ENCODE measurements at regions not wholly inside any gene's neighbourhood (a gene's known extent, or its start where the extent isn't known, plus 50 kb on each side); places are given as distances from the start of the nearest gene placed in this dataset.

DNA sequence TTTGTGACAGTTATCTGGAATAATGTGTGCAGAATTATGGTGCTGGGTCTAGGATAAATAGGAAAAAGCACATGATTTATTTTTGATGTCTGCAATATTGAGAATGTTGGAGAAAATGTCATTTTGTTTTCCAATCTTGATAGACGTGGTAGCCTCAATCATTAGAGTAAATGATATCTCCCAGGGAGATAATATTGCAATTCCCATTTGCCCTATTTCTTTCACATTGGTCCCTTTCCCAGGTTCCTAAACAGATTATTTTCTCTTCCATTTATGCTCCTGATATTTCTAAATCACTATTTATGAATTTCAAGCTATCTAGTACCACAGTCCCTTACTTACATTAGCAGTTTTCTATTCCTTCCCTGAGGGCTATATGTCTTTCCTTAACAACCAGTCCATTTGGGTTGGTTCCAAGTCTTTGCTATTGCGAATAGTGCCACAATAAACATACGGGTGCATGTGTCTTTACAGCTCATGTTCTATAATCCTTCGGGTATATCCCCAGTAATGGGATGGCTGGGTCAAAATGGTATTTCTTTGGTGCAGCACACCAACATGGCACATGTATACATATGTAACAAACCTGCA, 447.3 kb downstream of the PLA2G4A start:
- no peak overlapping the region for H3K4me3 ChIP-seq (ENCODE audit: low read length)
- DNase-seq (no peak), ATAC-seq (ENCODE audit: poor library complexity) (no peak)
- Mint-ChIP-seq H3K9me3 (no peaks in the 10 kb centered on the region), H3K4me3 (no peak overlapping the region), H3K4me1 (ENCODE audit: low read depth) (no peaks in the 10 kb centered on the region), H3K27ac (no peak overlapping the region), H3K36me3 (ENCODE audit: low read depth) (no peaks in the 10 kb centered on the region), H3K27me3 (no peaks in the 10 kb centered on the region)
- ChIA-PET POLR2A (interaction anchor here (0.7 kb wide), 1 partner anchor 203 kb away, joined by 3 read pairs; no protein-coding TSS in a partner anchor), CTCF (no interaction called here)
- no peaks in the 10 kb centered on the region for H3K27me3 ChIP-seq (ENCODE audit: control insufficient read depth in 1 of 2, insufficient read depth in 2 of 2, low read length in 2 of 2)
- TF ChIP-seq, protein P1, sequence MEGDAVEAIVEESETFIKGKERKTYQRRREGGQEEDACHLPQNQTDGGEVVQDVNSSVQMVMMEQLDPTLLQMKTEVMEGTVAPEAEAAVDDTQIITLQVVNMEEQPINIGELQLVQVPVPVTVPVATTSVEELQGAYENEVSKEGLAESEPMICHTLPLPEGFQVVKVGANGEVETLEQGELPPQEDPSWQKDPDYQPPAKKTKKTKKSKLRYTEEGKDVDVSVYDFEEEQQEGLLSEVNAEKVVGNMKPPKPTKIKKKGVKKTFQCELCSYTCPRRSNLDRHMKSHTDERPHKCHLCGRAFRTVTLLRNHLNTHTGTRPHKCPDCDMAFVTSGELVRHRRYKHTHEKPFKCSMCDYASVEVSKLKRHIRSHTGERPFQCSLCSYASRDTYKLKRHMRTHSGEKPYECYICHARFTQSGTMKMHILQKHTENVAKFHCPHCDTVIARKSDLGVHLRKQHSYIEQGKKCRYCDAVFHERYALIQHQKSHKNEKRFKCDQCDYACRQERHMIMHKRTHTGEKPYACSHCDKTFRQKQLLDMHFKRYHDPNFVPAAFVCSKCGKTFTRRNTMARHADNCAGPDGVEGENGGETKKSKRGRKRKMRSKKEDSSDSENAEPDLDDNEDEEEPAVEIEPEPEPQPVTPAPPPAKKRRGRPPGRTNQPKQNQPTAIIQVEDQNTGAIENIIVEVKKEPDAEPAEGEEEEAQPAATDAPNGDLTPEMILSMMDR (IDR thresholded peaks at IDR 0.05): no peak
- intact Hi-C loops (cut with DNase I, micrococcal nuclease): no loop called here
- no peaks in the 10 kb centered on the region for H3K36me3 ChIP-seq (ENCODE audit: insufficient read depth, low read length)
- no peaks in the 10 kb centered on the region for H3K4me1 ChIP-seq (ENCODE audit: insufficient read depth, low read length)
- H3K9me3 ChIP-seq (ENCODE audit: control insufficient read depth in 1 of 2, insufficient read depth in 1 of 2, low read length in 2 of 2): no peaks in the 10 kb centered on the region
- H3K27ac ChIP-seq (ENCODE audit: low read depth in 1 of 2, low read length in 2 of 2): no peak overlapping the region

GRCh38 chr1:187276677-187277076, 447.9 kb downstream of the PLA2G4A start:
- POLR2A ChIA-PET: no interaction called here
- H3K27me3 ChIP-seq (ENCODE audit: control insufficient read depth in 1 of 2, insufficient read depth in 2 of 2, low read length in 2 of 2): no peaks in the 10 kb centered on the region
- DNase-seq (no peak), ATAC-seq (ENCODE audit: poor library complexity) (no peak)
- TF ChIP-seq, protein P1 (IDR thresholded peaks at IDR 0.05): no peak
- H3K9me3 ChIP-seq (ENCODE audit: control insufficient read depth in 1 of 2, insufficient read depth in 1 of 2, low read length in 2 of 2): no peaks in the 10 kb centered on the region
- H3K4me1 Mint-ChIP-seq (ENCODE audit: low read depth): no peaks in the 10 kb centered on the region
- intact Hi-C loops (cut with DNase I, micrococcal nuclease): no loop called here
- no peak overlapping the region for H3K27ac ChIP-seq (ENCODE audit: low read depth in 1 of 2, low read length in 2 of 2)
- no peak overlapping the region for H3K4me3 ChIP-seq (ENCODE audit: low read length)
- H3K27ac Mint-ChIP-seq: no peak overlapping the region
- CTCF ChIA-PET: no interaction called here
- H3K4me1 ChIP-seq (ENCODE audit: insufficient read depth, low read length): no peaks in the 10 kb centered on the region
- no peak overlapping the region for H3K4me3 Mint-ChIP-seq
- no peaks in the 10 kb centered on the region for H3K36me3 ChIP-seq (ENCODE audit: insufficient read depth, low read length)
- no peaks in the 10 kb centered on the region for H3K27me3 Mint-ChIP-seq
- no peaks in the 10 kb centered on the region for H3K9me3 Mint-ChIP-seq
- H3K36me3 Mint-ChIP-seq (ENCODE audit: low read depth): no peaks in the 10 kb centered on the region

- Mint-ChIP-seq H3K27ac (no peak overlapping the region), H3K27me3 (no peaks in the 10 kb centered on the region), H3K9me3 (no peaks in the 10 kb centered on the region), H3K4me1 (ENCODE audit: low read depth) (no peaks in the 10 kb centered on the region), H3K4me3 (no peak overlapping the region), H3K36me3 (ENCODE audit: low read depth) (no peaks in the 10 kb centered on the region)
- TF ChIP-seq, protein P1 (IDR thresholded peaks at IDR 0.05): no peak
- Histone ChIP-seq H3K4me1 (ENCODE audit: insufficient read depth, low read length) (no peaks in the 10 kb centered on the region), H3K27ac (ENCODE audit: low read depth in 1 of 2, low read length in 2 of 2) (no peak overlapping the region), H3K27me3 (ENCODE audit: control insufficient read depth in 1 of 2, insufficient read depth in 2 of 2, low read length in 2 of 2) (no peaks in the 10 kb centered on the region), H3K36me3 (ENCODE audit: insufficient read depth, low read length) (no peaks in the 10 kb centered on the region), H3K9me3 (ENCODE audit: control insufficient read depth in 1 of 2, insufficient read depth in 1 of 2, low read length in 2 of 2) (peaks cover 0 to 3% of the 10 kb centered on the region in 2 experiments), H3K4me3 (ENCODE audit: low read length) (no peak overlapping the region)
- DNase-seq (no peak), ATAC-seq (ENCODE audit: poor library complexity) (no peak)
- CTCF ChIA-PET: no interaction called here
- POLR2A ChIA-PET: no interaction called here
- intact Hi-C loops (cut with DNase I, micrococcal nuclease): no loop called here
Measured at GRCh38 chr1:187280031-187280430, 451.3 kb downstream of the PLA2G4A start.
